GM12878 (cell line): ENCODE measurements at regions not wholly inside any gene's neighbourhood (a gene's known extent, or its start where the extent isn't known, plus 50 kb on each side); places are given as distances from the start of the nearest gene placed in this dataset.

ENCODE experiments used
- ATAC-seq: fragments of 200-7000 bp; cut with Tn5 transposase; 3 replicates; pipeline ENCODE4 v1.9.1; 2020; ENCODE audit warnings: mild to moderate bottlenecking, moderate library complexity
- BruUV-seq: library from RNA; stranded (reverse); fragments of 400-500 nt; replicated peaks from 2 replicates; lab custom pipeline; 2021; lab: Mats Ljungman, UMichigan
- CTCF ChIA-PET: fragments of 300-600 bp; sonication (Branson Sonifier 250); formaldehyde crosslinking; extraction: SDS; loops from one replicate; lab custom pipeline; 2021; ENCODE audit warnings: inconsistent platforms; lab: Yijun Ruan, JAX
- POLR2A ChIA-PET: fragments of 350-600 bp; formaldehyde crosslinking; extraction: SDS; loops from one replicate; lab custom pipeline; 2021; ENCODE audit warnings: inconsistent platforms; lab: Charles Lee
- RAD21 ChIA-PET: fragments of 300-600 bp; sonication (Branson Sonifier 250); formaldehyde crosslinking; loops from one replicate; lab custom pipeline; 2023; ENCODE audit warnings: antibody characterized with exemption; ENCODE audit not compliant: unreplicated experiment; lab: Charles Lee
- SMC1A ChIA-PET: fragments of 300-600 bp; sonication (Branson Sonifier 250); formaldehyde crosslinking; loops from one replicate; lab custom pipeline; 2023; ENCODE audit not compliant: unreplicated experiment, uncharacterized antibody; lab: Charles Lee
- DNase-seq: peaks from one replicate; pipeline ENCODE4 v3.0.0-alpha.2; 2011; ENCODE audit warnings: low read depth, low spot score
- FAIRE-seq: peaks from 3 replicates; lab custom pipeline; 2011; peaks lifted over from hg19 to GRCh38; lab: Jason Lieb, UNC
- H2AFZ ChIP-seq: 2 replicates; pipeline ENCODE4 v1.6.0; 2011; ENCODE audit warnings: low read depth, low read length, control low read depth; ENCODE audit not compliant: control insufficient read depth
- H3K27ac ChIP-seq: 2 replicates; pipeline ENCODE4 v1.5.1; 2011; ENCODE audit warnings: control low read depth; ENCODE audit not compliant: control insufficient read depth, insufficient read depth
- H3K27me3 ChIP-seq, 2 experiments: replicated peaks in 1 of 2; 2 replicates each; pipeline versions ENCODE4 v1.6.0 to v1.6.1; 2011; ENCODE audit warnings: low read length in 1 of 2; ENCODE audit not compliant: control insufficient read depth in 2 of 2, insufficient read depth in 2 of 2
- H3K36me3 ChIP-seq, 2 experiments: 2 replicates each; pipeline ENCODE4 v1.5.1; 2011; ENCODE audit warnings: low read length in 1 of 2; ENCODE audit not compliant: control insufficient read depth in 2 of 2, insufficient read depth in 2 of 2
- H3K4me1 ChIP-seq: 2 replicates; pipeline ENCODE4 v1.6.1; 2011; ENCODE audit warnings: mild to moderate bottlenecking, low read length, moderate library complexity, mixed read lengths; ENCODE audit not compliant: control insufficient read depth, insufficient read depth
- H3K4me2 ChIP-seq: 2 replicates; pipeline ENCODE4 v1.6.0; 2011; ENCODE audit warnings: control low read depth; ENCODE audit not compliant: control insufficient read depth, insufficient read depth
- H3K4me3 ChIP-seq: fragments of 200-600 bp; sonication (generic); 2 replicates; pipeline ENCODE4 v1.5.1; 2016
- H3K79me2 ChIP-seq: 2 replicates; pipeline ENCODE4 v1.6.0; 2011; ENCODE audit warnings: low read length; ENCODE audit not compliant: control insufficient read depth, insufficient read depth
- H3K9ac ChIP-seq: 2 replicates; pipeline ENCODE4 v1.8.0; 2011; ENCODE audit warnings: low read length, control low read depth, mixed read lengths; ENCODE audit not compliant: control insufficient read depth, insufficient read depth
- H3K9me3 ChIP-seq: replicated peaks from 3 replicates; pipeline ENCODE4 v1.5.1; 2011; ENCODE audit warnings: mild to moderate bottlenecking, low read length; ENCODE audit not compliant: control insufficient read depth, insufficient read depth
- H4K20me1 ChIP-seq: 2 replicates; pipeline ENCODE4 v1.6.0; 2011; ENCODE audit not compliant: control insufficient read depth, insufficient read depth
- CHD4 ChIP-seq: fragments of 200-600 bp; sonication (generic); IDR thresholded peaks from 2 replicates; pipeline ENCODE4 v1.6.1; 2016; ENCODE audit warnings: mild to moderate bottlenecking
- ETV6 ChIP-seq, 2 experiments: fragments of 450-650 bp in 1 of 2; IDR thresholded peaks in 1 of 2; conservative IDR thresholded peaks in 1 of 2; 2 replicates each; pipeline ENCODE4 v1.6.1; 2014; ENCODE audit warnings: antibody characterized with exemption in 1 of 2, borderline replicate concordance in 1 of 2, low read depth in 1 of 2, mild to moderate bottlenecking in 1 of 2, moderate library complexity in 1 of 2
- RAD51 ChIP-seq: fragments of 450-650 bp; IDR thresholded peaks from 2 replicates; pipeline ENCODE4 v1.6.1; 2016; ENCODE audit warnings: moderate library complexity, mild to moderate bottlenecking, inconsistent platforms
- SREBF1 ChIP-seq: IDR thresholded peaks from 2 replicates; pipeline ENCODE4 v1.6.1; 2012; ENCODE audit warnings: mild to moderate bottlenecking, low read length
- YY1 ChIP-seq: IDR thresholded peaks from 2 replicates; pipeline ENCODE4 v1.6.1; 2011; ENCODE audit warnings: low read depth, mild to moderate bottlenecking, low read length
- ZNF274 ChIP-seq: IDR thresholded peaks from one replicate; pipeline ENCODE4 v1.8.0; 2011; ENCODE audit not compliant: insufficient read length, insufficient read depth
- WGBS: methylation state at CpG from one replicate; pipeline ENCODE4 v1.1.6; 2016; ENCODE audit warnings: low lambda C conversion rate; ENCODE audit not compliant: insufficient replicate concordance, insufficient coverage; ENCODE audit errors: missing lambda C conversion rate; 5-methylcytosine and 5-hydroxymethylcytosine counted together
- in situ Hi-C: fragments of 300-500 bp; cut with MboI; formaldehyde crosslinking; loops from 9 replicates; pipeline ENCODE4 v1.14.3; 2018; ENCODE audit warnings: mixed read lengths
- intact Hi-C: fragments of 100-400 bp; cut with micrococcal nuclease; formaldehyde crosslinking; loops from one replicate; pipeline ENCODE4 v1.14.2; 2022; ENCODE audit not compliant: unreplicated experiment
- TF ChIP-seq, protein P1 (sequence below): fragments of 450-650 bp; IDR thresholded peaks from 2 replicates; pipeline ENCODE4 v1.6.1; 2017; ENCODE audit warnings: mild to moderate bottlenecking
- TF ChIP-seq, protein P2 (sequence below): fragments of 450-650 bp; IDR thresholded peaks from 2 replicates; pipeline ENCODE4 v1.6.1; 2014; ENCODE audit warnings: mild to moderate bottlenecking

DNA sequence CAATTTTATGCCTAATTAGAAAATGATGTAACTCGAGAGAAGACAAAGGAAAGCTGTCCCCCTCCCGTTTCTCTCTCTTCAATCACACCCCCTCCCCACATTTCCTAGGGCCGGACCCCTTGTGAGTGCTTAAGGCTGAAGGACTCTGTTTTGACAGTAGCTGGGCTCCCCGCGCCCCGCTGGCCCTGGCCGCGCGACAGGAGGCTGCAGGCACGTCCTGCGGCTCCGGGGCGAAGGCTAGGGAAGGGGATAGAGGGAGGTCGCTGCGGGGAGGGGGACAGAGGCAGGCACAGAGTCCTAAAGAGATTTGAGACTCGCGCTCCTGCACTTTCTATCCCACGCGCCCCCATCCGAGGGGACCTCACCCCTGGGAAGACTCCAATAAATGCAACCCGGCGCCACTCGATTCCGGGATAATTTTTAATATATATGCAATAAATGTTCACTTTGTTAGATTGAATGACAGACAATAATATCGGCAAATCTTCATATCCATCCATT lies 56.2 kb upstream of the TMEM33 start:
- ATAC-seq (no peak), DNase-seq (no peak), FAIRE-seq (no peak)
- no peaks in the 10 kb centered on the region for H4K20me1 ChIP-seq
- ChIA-PET SMC1A (interaction anchor here (0.6 kb wide), 1 partner anchor 211 kb away, joined by 4 read pairs; no protein-coding TSS in a partner anchor), CTCF (interaction anchor here (1.8 kb wide), 1 partner anchor 10 kb away, joined by 7 read pairs; no protein-coding TSS in a partner anchor), RAD21 (no interaction called here)
- H3K4me1 ChIP-seq, result no peaks in the 10 kb centered on the region
- H3K9ac ChIP-seq, result no peak overlapping the region
- no peak overlapping the region for H3K4me3 ChIP-seq
- in situ Hi-C loops (no loop called here), intact Hi-C loops (no loop called here)
- no peaks in the 10 kb centered on the region for H3K9me3 ChIP-seq
- 38% methylated on average over 25 of the region's 25 CpGs for WGBS
- H3K36me3 ChIP-seq, result no peaks in the 10 kb centered on the region
- BruUV-seq, result no TSS peak
- peaks cover 22 to 25% of the 10 kb centered on the region in 2 experiments for H3K27me3 ChIP-seq
- TF ChIP-seq ZNF274, result no peak
- no peak for TF ChIP-seq SREBF1
- TF ChIP-seq CHD4, result no peak
- TF ChIP-seq RAD51, result no peak
- TF ChIP-seq, protein P1, sequence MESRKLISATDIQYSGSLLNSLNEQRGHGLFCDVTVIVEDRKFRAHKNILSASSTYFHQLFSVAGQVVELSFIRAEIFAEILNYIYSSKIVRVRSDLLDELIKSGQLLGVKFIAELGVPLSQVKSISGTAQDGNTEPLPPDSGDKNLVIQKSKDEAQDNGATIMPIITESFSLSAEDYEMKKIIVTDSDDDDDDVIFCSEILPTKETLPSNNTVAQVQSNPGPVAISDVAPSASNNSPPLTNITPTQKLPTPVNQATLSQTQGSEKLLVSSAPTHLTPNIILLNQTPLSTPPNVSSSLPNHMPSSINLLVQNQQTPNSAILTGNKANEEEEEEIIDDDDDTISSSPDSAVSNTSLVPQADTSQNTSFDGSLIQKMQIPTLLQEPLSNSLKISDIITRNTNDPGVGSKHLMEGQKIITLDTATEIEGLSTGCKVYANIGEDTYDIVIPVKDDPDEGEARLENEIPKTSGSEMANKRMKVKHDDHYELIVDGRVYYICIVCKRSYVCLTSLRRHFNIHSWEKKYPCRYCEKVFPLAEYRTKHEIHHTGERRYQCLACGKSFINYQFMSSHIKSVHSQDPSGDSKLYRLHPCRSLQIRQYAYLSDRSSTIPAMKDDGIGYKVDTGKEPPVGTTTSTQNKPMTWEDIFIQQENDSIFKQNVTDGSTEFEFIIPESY, result no peak
- TF ChIP-seq YY1, result no peak
- no peak for TF ChIP-seq ETV6 (conservative IDR thresholded peaks at IDR 0.05 in 1 of 2, IDR thresholded peaks at IDR 0.05 in 1 of 2; ENCODE audit: borderline replicate concordance in 1 of 2, low read depth in 1 of 2)
- TF ChIP-seq, protein P2, sequence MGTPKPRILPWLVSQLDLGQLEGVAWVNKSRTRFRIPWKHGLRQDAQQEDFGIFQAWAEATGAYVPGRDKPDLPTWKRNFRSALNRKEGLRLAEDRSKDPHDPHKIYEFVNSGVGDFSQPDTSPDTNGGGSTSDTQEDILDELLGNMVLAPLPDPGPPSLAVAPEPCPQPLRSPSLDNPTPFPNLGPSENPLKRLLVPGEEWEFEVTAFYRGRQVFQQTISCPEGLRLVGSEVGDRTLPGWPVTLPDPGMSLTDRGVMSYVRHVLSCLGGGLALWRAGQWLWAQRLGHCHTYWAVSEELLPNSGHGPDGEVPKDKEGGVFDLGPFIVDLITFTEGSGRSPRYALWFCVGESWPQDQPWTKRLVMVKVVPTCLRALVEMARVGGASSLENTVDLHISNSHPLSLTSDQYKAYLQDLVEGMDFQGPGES, result no peak
- TF ChIP-seq, all 136 proteins: peak for 0
- H3K79me2 ChIP-seq, result no peaks in the 10 kb centered on the region
- POLR2A ChIA-PET, result no interaction called here
- H3K27ac ChIP-seq, result no peak overlapping the region
- no peak overlapping the region for H3K4me2 ChIP-seq
- no peak overlapping the region for H2AFZ ChIP-seq
